Liver (tissue), 3 donors: ENCODE measurements at regions not wholly inside any gene's neighbourhood (a gene's known extent, or its start where the extent isn't known, plus 50 kb on each side); places are given as distances from the start of the nearest gene placed in this dataset.

ENCODE experiments used
- CTCF ChIP-seq: fragments of 150-350 bp; IDR thresholded peaks from 2 replicates; pipeline ENCODE4 v1.5.1; 2017; ENCODE audit warnings: improper control_type of control experiment, low read depth, low read length; ENCODE audit not compliant: missing input control
- TAF1 ChIP-seq: conservative IDR thresholded peaks from 2 replicates; pipeline ENCODE4 v1.6.1; 2016; ENCODE audit warnings: antibody characterized with exemption, mild to moderate bottlenecking
- donor health status: healthy.
- donor health status: healthy.

- no peak for TF ChIP-seq CTCF
- TF ChIP-seq TAF1 = no peak
Observed at GRCh38 chr20:11652128-11652527, 265.6 kb upstream of the BTBD3 start.
